K562 (cell line): ENCODE measurements at regions not wholly inside any gene's neighbourhood (a gene's known extent, or its start where the extent isn't known, plus 50 kb on each side); places are given as distances from the start of the nearest gene placed in this dataset.

Experiments
- ATAC-seq: fragments of 200-7000 bp; cut with Tn5 transposase; 3 replicates; pipeline ENCODE4 v1.9.1; 2020; ENCODE audit warnings: moderate library complexity
- BruUV-seq: library from RNA; stranded (reverse); fragments of 400-500 nt; replicated peaks from 2 replicates; lab custom pipeline; 2021; lab: Mats Ljungman, UMichigan
- CTCF ChIA-PET: fragments of 300-600 bp; formaldehyde crosslinking; extraction: SDS; loops from one replicate; lab custom pipeline; 2021; ENCODE audit warnings: low intra/inter-chr PET ratio; lab: Yijun Ruan, JAX
- POLR2A ChIA-PET: fragments of 300-600, 350-650 bp; sonication (Branson Sonifier 250); formaldehyde crosslinking; extraction: SDS; loops from one replicate; lab custom pipeline; 2021; ENCODE audit warnings: antibody characterized with exemption, inconsistent platforms; lab: Yijun Ruan, JAX
- DNase-seq, 4 experiments: peaks; one replicate each; pipeline versions ENCODE4 v3.0.0 to v3.0.0-alpha.2; 2011 to 2018; ENCODE audit warnings: low spot score in 3 of 4, mixed read lengths in 3 of 4; ENCODE audit errors: extremely low read depth in 1 of 4
- FAIRE-seq: peaks from 2 replicates; lab custom pipeline; 2011; peaks lifted over from hg19 to GRCh38; lab: Jason Lieb, UNC
- H2AFZ ChIP-seq: 2 replicates; pipeline ENCODE4 v1.6.0; 2011; ENCODE audit warnings: low read depth, low read length, control low read depth, inconsistent platforms
- H3K27ac ChIP-seq: fragments of 200-600 bp; 3 replicates; pipeline ENCODE4 v1.8.0; 2011; ENCODE audit warnings: low read depth, mild to moderate bottlenecking, control low read depth, inconsistent platforms, low read length, moderate library complexity, mixed read lengths; ENCODE audit errors: extremely low read depth
- H3K27me3 ChIP-seq, 2 experiments: fragments of 300-600 bp in 1 of 2; 2 replicates in 1 of 2; 3 replicates in 1 of 2; pipeline versions ENCODE4 v1.6.0 to v1.8.0; 2011; ENCODE audit warnings: inconsistent platforms in 2 of 2, low read length in 2 of 2, mild to moderate bottlenecking in 1 of 2, mixed read lengths in 1 of 2, moderate library complexity in 1 of 2; ENCODE audit not compliant: control insufficient read depth in 2 of 2, insufficient read depth in 2 of 2
- H3K36me3 ChIP-seq: fragments of 300-600 bp; 3 replicates; pipeline ENCODE4 v1.8.0; 2011; ENCODE audit warnings: mild to moderate bottlenecking, low read length, inconsistent platforms; ENCODE audit not compliant: control insufficient read depth, insufficient read depth
- H3K4me1 ChIP-seq, 2 experiments: fragments of 200-600 bp in 1 of 2; replicated peaks in 1 of 2; 2 replicates in 1 of 2; 3 replicates in 1 of 2; pipeline versions ENCODE4 v1.5.1 to v1.8.0; 2011; ENCODE audit warnings: inconsistent platforms in 2 of 2, low read length in 2 of 2, mild to moderate bottlenecking in 1 of 2, mixed read lengths in 1 of 2, moderate library complexity in 1 of 2; ENCODE audit not compliant: control insufficient read depth in 2 of 2, insufficient read depth in 2 of 2
- H3K4me2 ChIP-seq: 2 replicates; pipeline ENCODE4 v1.6.1; 2011; ENCODE audit warnings: low read length, control low read depth, inconsistent platforms, mixed read lengths; ENCODE audit not compliant: insufficient read depth
- H3K4me3 ChIP-seq: fragments of 200-600 bp; sonication (generic), shearing (Covaris generic); 2 replicates; pipeline ENCODE4 v1.5.1; 2016; ENCODE audit warnings: control low read depth, inconsistent platforms
- H3K79me2 ChIP-seq: fragments of 200-600 bp; 3 replicates; pipeline ENCODE4 v1.8.0; 2011; ENCODE audit warnings: low read length, inconsistent platforms; ENCODE audit not compliant: control insufficient read depth, insufficient read depth
- H3K9ac ChIP-seq, 2 experiments: 2 replicates each; pipeline versions ENCODE4 v1.6.0 to v1.6.1; 2011; ENCODE audit warnings: low read depth in 2 of 2, low read length in 2 of 2, control low read depth in 1 of 2, inconsistent platforms in 1 of 2, mild to moderate bottlenecking in 1 of 2, mixed read lengths in 1 of 2; ENCODE audit not compliant: insufficient read depth in 1 of 2
- H3K9me1 ChIP-seq: one replicate; pipeline ENCODE4 v1.6.0; 2011; ENCODE audit warnings: inconsistent platforms, mild to moderate bottlenecking, low read length, moderate library complexity; ENCODE audit not compliant: control insufficient read depth, insufficient read depth
- H3K9me3 ChIP-seq: replicated peaks from 2 replicates; pipeline ENCODE4 v1.5.1; 2011; ENCODE audit warnings: low read depth, low read length, inconsistent platforms; ENCODE audit not compliant: control insufficient read depth, insufficient read depth
- H4K20me1 ChIP-seq: replicated peaks from 2 replicates; pipeline ENCODE4 v1.6.1; 2011; ENCODE audit warnings: low read length, inconsistent platforms, mixed read lengths; ENCODE audit not compliant: control insufficient read depth, insufficient read depth
- BDP1 ChIP-seq: IDR thresholded peaks from 3 replicates; pipeline ENCODE4 v1.6.1; 2011; ENCODE audit not compliant: insufficient read length, insufficient read depth
- BMI1 ChIP-seq: fragments of 150-350 bp; IDR thresholded peaks from 2 replicates; pipeline ENCODE4 v1.6.1; 2014; ENCODE audit warnings: low read length
- MCM5 ChIP-seq: fragments of 450-650 bp; IDR thresholded peaks from 2 replicates; pipeline ENCODE4 v1.6.1; 2016; ENCODE audit warnings: low read depth
- NFE2L1 ChIP-seq: fragments of 450-650 bp; IDR thresholded peaks from 2 replicates; pipeline ENCODE4 v1.6.1; 2016; ENCODE audit warnings: missing genetic modification characterization, low read depth, mild to moderate bottlenecking, missing compliant biosample characterization, moderate library complexity, borderline replicate concordance
- NR2C2 ChIP-seq, 2 experiments: fragments of 200-800 bp in 1 of 2; sonication (Bioruptor generic) in 1 of 2; sonication (generic) in 1 of 2; formaldehyde crosslinking in 1 of 2; IDR thresholded peaks; 2 replicates each; pipeline versions ENCODE4 v1.6.1 to v1.8.0; 2016 to 2022; ENCODE audit warnings: mild to moderate bottlenecking in 1 of 2, missing compliant biosample characterization in 1 of 2, missing genetic modification characterization in 1 of 2, missing genetic modification reagents in 1 of 2
- NR2F6 ChIP-seq: fragments of 450-650 bp; formaldehyde crosslinking; IDR thresholded peaks from 2 replicates; pipeline ENCODE4 v1.4.0; 2020; ENCODE audit warnings: mild to moderate bottlenecking
- POLR2H ChIP-seq: IDR thresholded peaks from 2 replicates; pipeline ENCODE4 v1.6.1; 2016; ENCODE audit warnings: missing genetic modification characterization, low read depth, mild to moderate bottlenecking, control low read depth, missing compliant biosample characterization, moderate library complexity
- POLR3A ChIP-seq: IDR thresholded peaks from 2 replicates; pipeline ENCODE4 v1.6.1; 2011; ENCODE audit warnings: borderline replicate concordance, mild to moderate bottlenecking, moderate library complexity; ENCODE audit not compliant: insufficient read length, insufficient read depth; ENCODE audit errors: extremely low read depth
- SP2 ChIP-seq: IDR thresholded peaks from 2 replicates; pipeline ENCODE4 v1.6.1; 2011; ENCODE audit warnings: mild to moderate bottlenecking, low read depth, low read length, moderate library complexity; ENCODE audit not compliant: poor library complexity, severe bottlenecking; ENCODE audit errors: extremely low read depth
- TAF1 ChIP-seq: IDR thresholded peaks from 2 replicates; pipeline ENCODE4 v1.6.1; 2011; ENCODE audit warnings: mild to moderate bottlenecking, low read length, moderate library complexity; ENCODE audit not compliant: insufficient read depth, control insufficient read depth, severe bottlenecking; ENCODE audit errors: extremely low read depth
- TBL1XR1 ChIP-seq, 2 experiments: IDR thresholded peaks; 2 replicates each; pipeline ENCODE4 v1.6.1; 2012; ENCODE audit warnings: improper control_type of control experiment in 2 of 2, low read length in 2 of 2, mild to moderate bottlenecking in 1 of 2
- THRB ChIP-seq: fragments of 450-650 bp; formaldehyde crosslinking; conservative IDR thresholded peaks from 2 replicates; pipeline ENCODE4 v1.4.0; 2022; ENCODE audit warnings: mild to moderate bottlenecking, missing genetic modification characterization
- ZBTB7A ChIP-seq: IDR thresholded peaks from 2 replicates; pipeline ENCODE4 v1.6.1; 2011; ENCODE audit warnings: low read depth, mild to moderate bottlenecking, low read length, moderate library complexity, borderline replicate concordance; ENCODE audit not compliant: control insufficient read depth
- ZNF12 ChIP-seq: sonication (generic); formaldehyde crosslinking; IDR thresholded peaks from 2 replicates; pipeline ENCODE4 v1.4.0; 2020; ENCODE audit warnings: mild to moderate bottlenecking, missing genetic modification reagents
- ZNF79 ChIP-seq: fragments of 250-450 bp; sonication (Bioruptor Pico); IDR thresholded peaks from 2 replicates; pipeline ENCODE4 v1.4.0; 2020; ENCODE audit warnings: low read depth, mild to moderate bottlenecking, moderate library complexity
- ZZZ3 ChIP-seq: fragments of 450-650 bp; IDR thresholded peaks from 2 replicates; pipeline ENCODE4 v1.6.1; 2016; ENCODE audit warnings: antibody characterized with exemption, mild to moderate bottlenecking, moderate library complexity
- WGBS: fragments of 100-300 bp; shearing (Covaris generic); methylation state at CpG from one replicate; pipeline ENCODE4 v1.1.6; 2016; ENCODE audit warnings: low coverage, mixed read lengths; ENCODE audit not compliant: insufficient coverage; ENCODE audit errors: missing lambda C conversion rate; 5-methylcytosine and 5-hydroxymethylcytosine counted together
- in situ Hi-C: fragments of 300-500 bp; cut with MboI; formaldehyde crosslinking; loops from 4 replicates; pipeline ENCODE4 v1.15.0; 2018; ENCODE audit warnings: inconsistent platforms, mixed read lengths
- intact Hi-C: fragments of 100-400 bp; cut with micrococcal nuclease; formaldehyde crosslinking; loops from 2 replicates; pipeline ENCODE4 v1.14.2; 2022

- DNase-seq = no peak
- Histone ChIP-seq H3K9me3 (no peaks in the 10 kb centered on the region; the same call in 1 of the 2 replicates), H4K20me1 (no peaks in the 10 kb centered on the region), H3K79me2 (no peaks in the 10 kb centered on the region), H2AFZ (no peak overlapping the region), H3K27ac (no peak overlapping the region), H3K9ac (no peak overlapping the region), H3K4me2 (no peak overlapping the region), H3K4me3 (no peak overlapping the region), H3K9me1 (no peaks in the 10 kb centered on the region), H3K27me3 (no peaks in the 10 kb centered on the region), H3K36me3 (no peaks in the 10 kb centered on the region), H3K4me1 (no peaks in the 10 kb centered on the region)
- no peak for TF ChIP-seq BDP1
- TF ChIP-seq ZNF79 (CRISPR knock-in tag) = no peak
- TF ChIP-seq ZBTB7A = no peak
- TF ChIP-seq NFE2L1 (tag) = no peak
- TF ChIP-seq ZNF12 (CRISPR knock-in tag) = no peak
- TF ChIP-seq BMI1 = no peak
- 0% methylated on average over 2 of the region's 2 CpGs for WGBS
- CTCF ChIA-PET = no interaction called here
- POLR2A ChIA-PET = no interaction called here
- intact Hi-C loops (no loop called here), in situ Hi-C loops (no loop called here)
- BruUV-seq = no TSS peak
- no peak for ATAC-seq
- FAIRE-seq = no peak
Observed at GRCh38 chr11:81907996-81908395, 825.7 kb downstream of the FAM181B start.

DNA sequence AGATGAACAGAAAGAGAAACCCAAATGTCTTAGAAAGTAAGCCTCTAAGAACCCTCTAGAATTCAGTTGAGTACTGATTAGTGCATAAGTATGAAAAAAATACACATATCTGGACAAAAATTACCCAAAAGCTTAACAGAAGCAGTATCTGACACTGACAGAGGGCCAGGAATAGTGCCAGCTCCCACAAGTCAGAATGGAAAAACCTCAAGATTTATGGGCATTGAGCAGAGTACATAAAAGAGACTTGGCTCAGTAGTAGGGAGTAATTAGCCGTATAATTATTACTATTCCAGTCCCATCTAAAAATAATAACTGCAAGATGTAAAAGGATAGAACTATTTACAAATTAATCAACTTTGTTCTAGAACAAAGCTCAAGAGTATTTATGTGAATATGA is 834.5 kb downstream of the FAM181B start:
- FAIRE-seq = no peak
- CTCF ChIA-PET = no interaction called here
- no peaks in the 10 kb centered on the region for H3K4me1 ChIP-seq
- ATAC-seq = no peak
- H3K9me3 ChIP-seq = no peaks in the 10 kb centered on the region
- H3K27me3 ChIP-seq = no peaks in the 10 kb centered on the region
- WGBS = 7% methylated on average over 1 of the region's 1 CpG
- no peak overlapping the region for H3K27ac ChIP-seq
- no peaks in the 10 kb centered on the region for H3K79me2 ChIP-seq
- H3K4me2 ChIP-seq = no peak overlapping the region
- H3K9me1 ChIP-seq = no peaks in the 10 kb centered on the region
- no peak for DNase-seq
- BruUV-seq = no TSS peak
- H3K36me3 ChIP-seq = no peaks in the 10 kb centered on the region
- H3K4me3 ChIP-seq = no peak overlapping the region
- no peak overlapping the region for H3K9ac ChIP-seq
- in situ Hi-C loops = no loop called here
- POLR2A ChIA-PET = no interaction called here
- no peak overlapping the region for H2AFZ ChIP-seq
- intact Hi-C loops = no loop called here
- no peaks in the 10 kb centered on the region for H4K20me1 ChIP-seq
- TF ChIP-seq ZZZ3 = no peak
- no peak for TF ChIP-seq TAF1
- no peak for TF ChIP-seq POLR2H (tag)
- TF ChIP-seq NR2C2 (CRISPR knock-in tag; IDR thresholded peaks at IDR 0.05) = no peak
- TF ChIP-seq NR2C2 (tag; IDR thresholded peaks at IDR 0.05) = no peak
- no peak for TF ChIP-seq TBL1XR1 (IDR thresholded peaks at IDR 0.05; ENCODE audit: low read length in 2 of 2)
- no peak for TF ChIP-seq MCM5
- TF ChIP-seq THRB (CRISPR knock-in tag) = no peak
- TF ChIP-seq POLR3A = no peak
- no peak for TF ChIP-seq SP2
- TF ChIP-seq NR2F6 (CRISPR knock-in tag) = no peak
